Type B pancreatic cell (in vitro differentiated cells): ENCODE measurements at regions not wholly inside any gene's neighbourhood (a gene's known extent, or its start where the extent isn't known, plus 50 kb on each side); places are given as distances from the start of the nearest gene placed in this dataset.
A peak's percentile ranks its signal among the peaks of the same experiment; 100 is the strongest.

Experiments
- DNase-seq: peaks from one replicate; pipeline ENCODE4 v3.0.0; 2021; ENCODE audit warnings: mixed read lengths; ENCODE audit not compliant: unreplicated experiment; ENCODE audit errors: extremely low spot score
- H3K27ac Mint-ChIP-seq: 2 replicates; pipeline ENCODE4 v1.8.0; 2021; ENCODE audit warnings: mild to moderate bottlenecking, mixed read lengths
- H3K27me3 Mint-ChIP-seq: 2 replicates; pipeline ENCODE4 v1.8.0; 2021; ENCODE audit warnings: mixed read lengths
- H3K36me3 Mint-ChIP-seq: 2 replicates; pipeline ENCODE4 v1.8.0; 2021; ENCODE audit warnings: mixed read lengths
- H3K4me1 Mint-ChIP-seq: one replicate; pipeline ENCODE4 v1.8.0; 2021; ENCODE audit warnings: mixed read lengths; ENCODE audit not compliant: unreplicated experiment
- H3K4me3 Mint-ChIP-seq: 2 replicates; pipeline ENCODE4 v1.8.0; 2021; ENCODE audit warnings: mild to moderate bottlenecking, mixed read lengths
- H3K9me3 Mint-ChIP-seq: 2 replicates; pipeline ENCODE4 v1.8.0; 2021; ENCODE audit warnings: mixed read lengths
- CTCF ChIP-seq: fragments of 200-600 bp; sonication (generic); conservative IDR thresholded peaks from 2 replicates; pipeline ENCODE4 v1.5.0; 2021; ENCODE audit warnings: antibody characterized with exemption, mild to moderate bottlenecking

GRCh38 chr5:172575816-172576545, 65.1 kb upstream of the NEURL1B start:
- Mint-ChIP-seq H3K4me1 (peaks cover 29% of the 10 kb centered on the region), H3K9me3 (no peaks in the 10 kb centered on the region), H3K36me3 (no peaks in the 10 kb centered on the region), H3K27me3 (peaks cover 9% of the 10 kb centered on the region), H3K27ac (no peak overlapping the region), H3K4me3 (no peak overlapping the region)
- TF ChIP-seq CTCF, result no peak
- DNase-seq, result no peak

GRCh38 chr5:172575416-172575815, 65.6 kb upstream of the NEURL1B start:
- Mint-ChIP-seq H3K27me3 (peaks cover 6% of the 10 kb centered on the region), H3K27ac (no peak overlapping the region), H3K9me3 (no peaks in the 10 kb centered on the region), H3K4me1 (peaks cover 29% of the 10 kb centered on the region), H3K36me3 (no peaks in the 10 kb centered on the region), H3K4me3 (no peak overlapping the region)
- TF ChIP-seq CTCF, result no peak
- no peak for DNase-seq

GRCh38 chr5:172574871-172575223, 66.2 kb upstream of the NEURL1B start:
- Mint-ChIP-seq H3K4me3 (peak overlapping the region; percentile 11), H3K27me3 (peaks cover 4% of the 10 kb centered on the region), H3K36me3 (no peaks in the 10 kb centered on the region), H3K9me3 (no peaks in the 10 kb centered on the region), H3K4me1 (peaks cover 29% of the 10 kb centered on the region), H3K27ac (no peak overlapping the region)
- TF ChIP-seq CTCF, result no peak
- DNase-seq, result no peak

- Mint-ChIP-seq H3K4me3 (peak overlapping the region; percentile 11), H3K4me1 (peaks cover 34% of the 10 kb centered on the region), H3K36me3 (no peaks in the 10 kb centered on the region), H3K9me3 (no peaks in the 10 kb centered on the region), H3K27ac (no peak overlapping the region), H3K27me3 (peaks cover 3% of the 10 kb centered on the region)
- TF ChIP-seq CTCF, result no peak
- DNase-seq, result no peak
These were observed 66.8 kb upstream of the NEURL1B start for GRCh38 chr5:172573986-172574870.

GRCh38 chr5:172573120-172573882, 67.8 kb upstream of the NEURL1B start:
- Mint-ChIP-seq H3K9me3 (no peaks in the 10 kb centered on the region), H3K4me3 (no peak overlapping the region), H3K36me3 (no peaks in the 10 kb centered on the region), H3K4me1 (peaks cover 34% of the 10 kb centered on the region), H3K27ac (no peak overlapping the region), H3K27me3 (peaks cover 3% of the 10 kb centered on the region)
- TF ChIP-seq CTCF, result no peak
- DNase-seq, result no peak
